ENCODE measurements at regions not wholly inside any gene's neighbourhood (a gene's known extent, or its start where the extent isn't known, plus 50 kb on each side); places are given as distances from the start of the nearest gene placed in this dataset.

DNA sequence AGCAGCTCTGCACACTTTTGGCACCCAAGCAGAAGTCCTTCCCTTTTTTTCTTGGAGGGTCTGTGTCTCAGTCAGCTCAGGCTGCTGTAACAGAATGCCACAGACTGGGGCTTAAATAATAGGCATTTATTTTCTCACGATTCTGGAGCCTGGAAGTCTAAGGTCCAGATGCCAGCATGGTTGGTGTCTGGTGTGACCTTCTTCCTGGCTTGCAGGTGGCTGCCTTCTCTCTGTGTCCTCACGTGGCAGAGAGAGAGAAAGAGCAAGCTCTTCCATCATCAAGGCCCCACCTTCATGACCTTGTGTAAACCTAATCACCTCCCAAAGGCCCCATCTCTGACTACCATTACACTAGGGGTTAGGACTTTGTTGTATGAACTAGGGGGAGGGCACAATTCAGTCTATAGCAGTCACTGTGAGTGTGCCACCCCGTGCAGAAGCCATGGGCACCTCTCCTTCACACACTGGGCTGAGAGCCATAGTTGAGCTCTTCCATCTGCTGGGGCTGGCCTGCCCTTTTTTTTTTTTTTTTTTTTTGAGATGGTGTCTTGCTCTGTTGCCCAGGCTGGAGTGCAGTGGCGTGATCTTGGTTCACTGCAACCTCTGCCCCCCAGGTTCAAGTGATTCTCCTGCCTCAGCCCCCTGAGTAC, 80.3 kb downstream of the OAT start:
- H2AFZ ChIP-seq (replicated peaks), result no peak overlapping the region
- DNase-seq (ENCODE audit: low spot score), result no peak

DNA sequence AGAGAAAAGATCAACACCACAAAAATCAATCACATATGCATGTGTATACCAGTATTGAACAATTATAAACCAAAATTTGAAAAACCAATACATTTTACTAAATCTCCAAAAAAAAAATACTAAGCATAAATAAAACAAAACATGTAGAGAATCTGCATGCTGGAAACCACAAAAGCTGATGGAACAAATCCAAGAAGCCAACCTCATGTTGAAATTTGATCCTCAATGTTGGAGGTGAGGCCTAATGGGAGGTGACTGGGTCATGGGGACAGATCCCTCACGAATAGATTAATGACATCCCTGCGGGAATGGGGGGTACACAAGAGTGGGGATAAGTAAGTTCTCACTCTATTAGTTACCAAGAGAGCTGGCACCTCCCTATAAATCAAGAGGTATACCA, 82.5 kb downstream of the OAT start:
- H3K79me2 ChIP-seq (ENCODE audit: low read depth), result no peaks in the 10 kb centered on the region
- no peak for TF ChIP-seq EZH2phosphoT487 (IDR thresholded peaks at IDR 0.05)
- TF ChIP-seq, protein P1, sequence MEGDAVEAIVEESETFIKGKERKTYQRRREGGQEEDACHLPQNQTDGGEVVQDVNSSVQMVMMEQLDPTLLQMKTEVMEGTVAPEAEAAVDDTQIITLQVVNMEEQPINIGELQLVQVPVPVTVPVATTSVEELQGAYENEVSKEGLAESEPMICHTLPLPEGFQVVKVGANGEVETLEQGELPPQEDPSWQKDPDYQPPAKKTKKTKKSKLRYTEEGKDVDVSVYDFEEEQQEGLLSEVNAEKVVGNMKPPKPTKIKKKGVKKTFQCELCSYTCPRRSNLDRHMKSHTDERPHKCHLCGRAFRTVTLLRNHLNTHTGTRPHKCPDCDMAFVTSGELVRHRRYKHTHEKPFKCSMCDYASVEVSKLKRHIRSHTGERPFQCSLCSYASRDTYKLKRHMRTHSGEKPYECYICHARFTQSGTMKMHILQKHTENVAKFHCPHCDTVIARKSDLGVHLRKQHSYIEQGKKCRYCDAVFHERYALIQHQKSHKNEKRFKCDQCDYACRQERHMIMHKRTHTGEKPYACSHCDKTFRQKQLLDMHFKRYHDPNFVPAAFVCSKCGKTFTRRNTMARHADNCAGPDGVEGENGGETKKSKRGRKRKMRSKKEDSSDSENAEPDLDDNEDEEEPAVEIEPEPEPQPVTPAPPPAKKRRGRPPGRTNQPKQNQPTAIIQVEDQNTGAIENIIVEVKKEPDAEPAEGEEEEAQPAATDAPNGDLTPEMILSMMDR (IDR thresholded peaks at IDR 0.05), result no peak
- no peak for TF ChIP-seq EZH2 (IDR thresholded peaks at IDR 0.05)
- Mint-ChIP-seq H3K27me3 (ENCODE audit: insufficient read depth, low read depth) (peaks cover 3% of the 10 kb centered on the region), H3K9me3 (peaks cover 22% of the 10 kb centered on the region), H3K27ac (no peak overlapping the region), H3K36me3 (no peaks in the 10 kb centered on the region), H3K4me1 (no peaks in the 10 kb centered on the region), H3K4me3 (no peak overlapping the region)
- no peak overlapping the region for H3K4me2 ChIP-seq
- no peak for DNase-seq (ENCODE audit: low spot score)
- H3K36me3 ChIP-seq, result no peaks in the 10 kb centered on the region
- H3F3A ChIP-seq (ENCODE audit: low read depth), result no peaks in the 10 kb centered on the region
- no peaks in the 10 kb centered on the region for H3K4me1 ChIP-seq
- H2AFZ ChIP-seq (replicated peaks), result no peak overlapping the region
- no peaks in the 10 kb centered on the region for H3K9me3 ChIP-seq (ENCODE audit: low read depth)
- no peak overlapping the region for H3K4me3 ChIP-seq
- no peaks in the 10 kb centered on the region for H4K20me1 ChIP-seq (ENCODE audit: low read depth)
- no peaks in the 10 kb centered on the region for H3K27me3 ChIP-seq
- no peak overlapping the region for H3K9ac ChIP-seq
- no peak overlapping the region for H3K27ac ChIP-seq

More for the DNA sequence above, 80.3 kb downstream of the OAT start:
- no peak overlapping the region for H3K9ac ChIP-seq
- no peaks in the 10 kb centered on the region for H3K4me1 Mint-ChIP-seq
- H3K4me3 ChIP-seq, result no peak overlapping the region
- no peak overlapping the region for H3K27ac ChIP-seq
- H3K36me3 Mint-ChIP-seq, result no peaks in the 10 kb centered on the region
- H3K27me3 ChIP-seq, result no peaks in the 10 kb centered on the region
- H3K27ac Mint-ChIP-seq, result no peak overlapping the region
- no peaks in the 10 kb centered on the region for H3F3A ChIP-seq (ENCODE audit: low read depth)
- no peaks in the 10 kb centered on the region for H3K9me3 ChIP-seq (ENCODE audit: low read depth)
- TF ChIP-seq EZH2phosphoT487 (IDR thresholded peaks at IDR 0.05), result no peak
- no peak for TF ChIP-seq EZH2 (IDR thresholded peaks at IDR 0.05)
- TF ChIP-seq, protein P1 (IDR thresholded peaks at IDR 0.05), result no peak
- H3K4me2 ChIP-seq, result no peak overlapping the region
- no peaks in the 10 kb centered on the region for H4K20me1 ChIP-seq (ENCODE audit: low read depth)
- peaks cover 7% of the 10 kb centered on the region for H3K27me3 Mint-ChIP-seq (ENCODE audit: insufficient read depth, low read depth)
- no peaks in the 10 kb centered on the region for H3K36me3 ChIP-seq
- no peaks in the 10 kb centered on the region for H3K79me2 ChIP-seq (ENCODE audit: low read depth)
- no peaks in the 10 kb centered on the region for H3K4me1 ChIP-seq
- H3K4me3 Mint-ChIP-seq, result no peak overlapping the region
- H3K9me3 Mint-ChIP-seq, result peaks cover 10% of the 10 kb centered on the region

DNA sequence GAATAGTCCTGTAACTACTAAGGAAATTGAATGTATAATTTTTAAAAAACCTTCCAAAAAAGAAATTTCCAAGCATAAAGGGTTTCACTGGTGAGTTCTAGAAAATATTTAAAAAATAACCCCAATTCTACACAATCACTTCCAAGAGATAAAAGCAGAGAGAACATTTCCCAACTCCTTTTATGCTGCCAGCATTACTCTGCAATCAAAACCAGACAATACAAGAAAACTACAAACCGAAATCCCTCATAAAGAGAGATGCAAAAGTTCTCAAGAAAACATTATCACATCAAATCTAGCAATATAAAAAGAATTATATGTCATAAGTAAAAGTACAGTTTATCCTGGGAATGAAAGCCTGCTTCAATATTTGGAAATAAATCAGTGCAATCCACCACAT, 84.8 kb downstream of the OAT start:
- no peaks in the 10 kb centered on the region for H3K9me3 ChIP-seq (ENCODE audit: low read depth)
- H3K4me3 ChIP-seq, result no peak overlapping the region
- H2AFZ ChIP-seq (replicated peaks), result no peak overlapping the region
- H3K4me1 ChIP-seq, result no peaks in the 10 kb centered on the region
- H3K4me1 Mint-ChIP-seq, result no peaks in the 10 kb centered on the region
- H3K27me3 Mint-ChIP-seq (ENCODE audit: insufficient read depth, low read depth), result peaks cover 5% of the 10 kb centered on the region
- no peak overlapping the region for H3K4me2 ChIP-seq
- no peak overlapping the region for H3K27ac ChIP-seq
- H3K27ac Mint-ChIP-seq, result no peak overlapping the region
- H3K27me3 ChIP-seq, result no peaks in the 10 kb centered on the region
- TF ChIP-seq EZH2 (IDR thresholded peaks at IDR 0.05), result no peak
- TF ChIP-seq, protein P1 (IDR thresholded peaks at IDR 0.05), result no peak
- no peak for TF ChIP-seq EZH2phosphoT487 (IDR thresholded peaks at IDR 0.05)
- H3K9me3 Mint-ChIP-seq, result peaks cover 25% of the 10 kb centered on the region
- DNase-seq (ENCODE audit: low spot score), result no peak
- H3F3A ChIP-seq (ENCODE audit: low read depth), result no peaks in the 10 kb centered on the region
- H3K9ac ChIP-seq, result no peak overlapping the region
- H3K36me3 Mint-ChIP-seq, result no peaks in the 10 kb centered on the region
- H3K4me3 Mint-ChIP-seq, result no peak overlapping the region
- H3K79me2 ChIP-seq (ENCODE audit: low read depth), result no peaks in the 10 kb centered on the region
- no peaks in the 10 kb centered on the region for H4K20me1 ChIP-seq (ENCODE audit: low read depth)
- no peaks in the 10 kb centered on the region for H3K36me3 ChIP-seq
